NB4 (cell line): ENCODE measurements at regions not wholly inside any gene's neighbourhood (a gene's known extent, or its start where the extent isn't known, plus 50 kb on each side); places are given as distances from the start of the nearest gene placed in this dataset.

ENCODE experiments used
- DNase-seq: peaks from one replicate; pipeline ENCODE4 v3.0.0; 2010; ENCODE audit warnings: low read depth
- H3K4me3 ChIP-seq: one replicate; pipeline ENCODE4 v1.5.1; 2011; ENCODE audit warnings: mild to moderate bottlenecking, low read depth, low read length, moderate library complexity
- MYC ChIP-seq: IDR thresholded peaks from 2 replicates; pipeline ENCODE4 v1.6.1; 2011; ENCODE audit warnings: low read depth, low read length
- POLR2A ChIP-seq: IDR thresholded peaks from 2 replicates; pipeline ENCODE4 v1.6.1; 2011; ENCODE audit warnings: mild to moderate bottlenecking; ENCODE audit not compliant: insufficient read length; ENCODE audit errors: extremely low read depth
- TF ChIP-seq, protein P1 (sequence below): IDR thresholded peaks from 2 replicates; pipeline ENCODE4 v1.6.1; 2011; ENCODE audit warnings: low read depth, low read length
- TF ChIP-seq, protein P2 (sequence below): IDR thresholded peaks from one replicate; pipeline ENCODE4 v1.5.1; 2012; ENCODE audit warnings: low read depth, low read length

DNA sequence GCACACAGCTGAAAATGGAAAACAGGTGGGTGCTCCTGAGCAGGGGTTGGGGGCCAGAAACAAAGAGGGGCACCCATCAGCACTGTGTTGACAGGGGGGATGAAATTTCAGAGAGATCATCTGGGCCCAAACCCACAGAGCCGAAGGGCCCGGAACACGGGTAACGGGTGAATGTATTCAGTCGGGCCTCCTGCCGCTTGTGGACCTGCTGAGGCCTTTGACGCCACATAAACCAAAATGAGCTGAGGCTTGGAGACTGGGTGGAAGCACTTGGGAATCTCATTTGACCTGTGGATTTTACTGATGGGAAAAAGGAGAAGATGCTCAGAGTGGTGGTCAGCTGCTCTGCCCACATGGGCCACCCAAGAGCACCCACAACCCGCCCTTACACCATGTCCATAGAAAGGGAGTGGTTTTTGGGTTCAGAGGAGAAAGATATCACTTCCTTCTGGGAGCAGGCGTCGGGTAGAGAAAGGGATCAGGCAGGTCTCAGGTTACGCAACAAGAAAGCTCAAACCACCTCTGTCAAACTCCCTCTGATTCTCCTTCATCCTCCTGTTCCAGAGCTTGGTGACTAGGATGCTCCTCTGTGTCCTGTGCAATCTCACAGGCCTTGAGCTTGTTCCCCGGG is 106.8 kb upstream of the BCL2L14 start:
- TF ChIP-seq MYC: no peak
- no peak for TF ChIP-seq POLR2A
- TF ChIP-seq, protein P1, sequence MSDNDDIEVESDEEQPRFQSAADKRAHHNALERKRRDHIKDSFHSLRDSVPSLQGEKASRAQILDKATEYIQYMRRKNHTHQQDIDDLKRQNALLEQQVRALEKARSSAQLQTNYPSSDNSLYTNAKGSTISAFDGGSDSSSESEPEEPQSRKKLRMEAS: no peak
- TF ChIP-seq, protein P2, sequence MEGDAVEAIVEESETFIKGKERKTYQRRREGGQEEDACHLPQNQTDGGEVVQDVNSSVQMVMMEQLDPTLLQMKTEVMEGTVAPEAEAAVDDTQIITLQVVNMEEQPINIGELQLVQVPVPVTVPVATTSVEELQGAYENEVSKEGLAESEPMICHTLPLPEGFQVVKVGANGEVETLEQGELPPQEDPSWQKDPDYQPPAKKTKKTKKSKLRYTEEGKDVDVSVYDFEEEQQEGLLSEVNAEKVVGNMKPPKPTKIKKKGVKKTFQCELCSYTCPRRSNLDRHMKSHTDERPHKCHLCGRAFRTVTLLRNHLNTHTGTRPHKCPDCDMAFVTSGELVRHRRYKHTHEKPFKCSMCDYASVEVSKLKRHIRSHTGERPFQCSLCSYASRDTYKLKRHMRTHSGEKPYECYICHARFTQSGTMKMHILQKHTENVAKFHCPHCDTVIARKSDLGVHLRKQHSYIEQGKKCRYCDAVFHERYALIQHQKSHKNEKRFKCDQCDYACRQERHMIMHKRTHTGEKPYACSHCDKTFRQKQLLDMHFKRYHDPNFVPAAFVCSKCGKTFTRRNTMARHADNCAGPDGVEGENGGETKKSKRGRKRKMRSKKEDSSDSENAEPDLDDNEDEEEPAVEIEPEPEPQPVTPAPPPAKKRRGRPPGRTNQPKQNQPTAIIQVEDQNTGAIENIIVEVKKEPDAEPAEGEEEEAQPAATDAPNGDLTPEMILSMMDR: no peak
- no peak for DNase-seq
- H3K4me3 ChIP-seq: no peak overlapping the region

DNA sequence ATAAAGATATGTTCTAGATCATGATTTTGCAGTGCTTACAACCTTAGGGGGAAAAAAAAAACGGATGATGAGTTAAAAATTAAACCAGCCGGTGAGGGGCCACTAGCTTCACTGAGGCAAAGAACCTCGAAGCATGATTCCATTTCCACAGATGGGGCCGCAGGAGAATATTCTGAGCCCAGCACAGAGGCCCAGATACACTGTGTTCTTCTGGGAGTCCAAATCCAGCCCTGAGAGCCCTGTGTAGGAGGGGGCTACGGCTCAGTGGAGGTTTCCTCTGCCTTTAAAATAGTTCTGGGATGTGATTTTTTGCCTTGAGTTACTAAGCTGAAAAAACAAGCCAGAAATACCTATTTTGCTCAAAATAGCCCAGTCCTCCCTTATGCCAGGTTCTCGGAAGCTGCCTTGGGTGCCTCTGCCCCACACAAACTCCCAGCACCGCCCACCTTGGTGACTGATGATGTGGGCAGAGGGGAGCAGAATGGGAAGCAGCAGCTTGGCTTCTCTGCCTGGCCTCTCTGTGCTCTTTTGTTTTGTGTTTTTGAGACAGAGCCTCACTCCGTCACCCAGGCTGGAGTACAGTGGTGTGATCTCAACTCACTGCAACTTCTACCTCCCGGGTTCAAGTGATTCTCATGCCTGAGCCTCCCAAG is 105.4 kb upstream of the BCL2L14 start:
- TF ChIP-seq, protein P1: no peak
- H3K4me3 ChIP-seq: no peak overlapping the region
- no peak for DNase-seq

DNA sequence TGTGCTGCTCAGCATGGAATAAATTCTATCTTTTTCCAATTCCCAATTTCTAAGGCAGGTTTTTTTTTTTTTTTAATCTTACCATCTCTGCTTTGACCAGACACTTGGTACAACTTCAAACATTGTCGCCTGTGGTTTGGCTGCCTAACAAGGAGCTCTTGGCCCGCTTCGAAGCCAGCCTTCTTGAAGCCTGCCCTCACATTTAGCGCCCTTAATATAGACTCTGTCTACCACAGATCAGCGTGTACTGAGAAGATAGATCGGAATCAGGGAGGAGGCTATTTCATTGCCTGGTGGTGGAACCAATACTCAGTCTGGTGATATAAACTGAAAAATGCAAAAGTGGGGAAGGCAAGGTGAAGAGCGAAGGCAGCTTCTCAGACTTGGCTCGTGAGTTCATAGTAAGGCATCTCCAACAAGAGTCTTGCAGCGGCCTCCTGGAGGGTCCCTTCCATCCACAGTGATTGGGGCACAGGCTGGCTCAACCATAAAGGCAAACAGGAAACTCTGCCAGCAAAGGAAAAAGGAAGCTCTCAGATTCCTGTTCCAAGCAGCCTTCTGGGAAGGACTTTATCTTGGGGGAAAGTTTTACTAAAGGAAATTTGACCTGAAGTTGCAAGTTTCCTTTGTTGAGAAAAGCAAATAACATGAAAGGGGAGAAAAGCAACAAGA is 103.2 kb upstream of the BCL2L14 start:
- TF ChIP-seq POLR2A: no peak
- TF ChIP-seq, protein P1: no peak
- TF ChIP-seq, protein P2: no peak
- TF ChIP-seq MYC: no peak

DNA sequence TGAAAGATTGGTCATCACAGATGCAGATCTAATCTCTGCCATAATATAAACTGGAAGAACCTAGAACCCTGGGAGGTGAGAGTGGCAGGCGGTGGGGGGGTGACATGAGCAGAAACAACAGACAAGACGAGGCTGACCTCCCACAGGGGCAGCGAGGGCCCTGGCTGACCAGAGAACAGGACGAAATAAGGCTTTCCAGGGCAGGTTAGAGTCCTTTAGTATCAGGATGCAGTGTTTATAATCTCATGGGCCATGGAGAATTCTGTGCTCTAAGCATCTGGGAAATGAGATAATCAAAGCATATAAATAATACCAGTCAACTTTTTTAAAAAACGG is 102.7 kb upstream of the BCL2L14 start:
- TF ChIP-seq MYC: no peak
- TF ChIP-seq, protein P1: no peak
- no peak for TF ChIP-seq POLR2A
- TF ChIP-seq, protein P2: no peak
- no peak overlapping the region for H3K4me3 ChIP-seq
- DNase-seq: no peak

More for the DNA sequence above, 103.2 kb upstream of the BCL2L14 start:
- DNase-seq: no peak
- H3K4me3 ChIP-seq: no peak overlapping the region

DNA sequence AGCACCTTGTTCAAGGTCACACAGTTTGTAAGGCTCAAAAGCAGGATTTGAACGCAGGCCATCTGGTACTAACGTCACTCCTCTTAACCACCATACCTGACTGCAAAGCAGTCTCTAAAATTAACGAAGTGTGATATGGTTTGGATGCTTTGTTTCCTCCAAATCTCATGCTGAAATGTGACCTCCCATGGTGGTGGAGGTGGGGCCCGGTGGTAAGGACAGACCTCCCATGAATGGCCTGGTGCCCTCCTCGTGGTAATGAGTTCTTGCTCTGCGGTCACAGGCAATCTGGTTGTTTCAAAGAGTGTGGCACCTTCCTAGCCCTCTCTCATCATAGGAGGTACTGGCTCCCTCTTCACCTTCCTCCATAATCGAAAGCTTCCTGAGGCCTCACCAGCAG is 102.2 kb upstream of the BCL2L14 start:
- H3K4me3 ChIP-seq: no peak overlapping the region
- TF ChIP-seq, protein P2: no peak
- TF ChIP-seq MYC (no peak), POLR2A (no peak)
- TF ChIP-seq, protein P1: no peak
- DNase-seq: no peak

DNA sequence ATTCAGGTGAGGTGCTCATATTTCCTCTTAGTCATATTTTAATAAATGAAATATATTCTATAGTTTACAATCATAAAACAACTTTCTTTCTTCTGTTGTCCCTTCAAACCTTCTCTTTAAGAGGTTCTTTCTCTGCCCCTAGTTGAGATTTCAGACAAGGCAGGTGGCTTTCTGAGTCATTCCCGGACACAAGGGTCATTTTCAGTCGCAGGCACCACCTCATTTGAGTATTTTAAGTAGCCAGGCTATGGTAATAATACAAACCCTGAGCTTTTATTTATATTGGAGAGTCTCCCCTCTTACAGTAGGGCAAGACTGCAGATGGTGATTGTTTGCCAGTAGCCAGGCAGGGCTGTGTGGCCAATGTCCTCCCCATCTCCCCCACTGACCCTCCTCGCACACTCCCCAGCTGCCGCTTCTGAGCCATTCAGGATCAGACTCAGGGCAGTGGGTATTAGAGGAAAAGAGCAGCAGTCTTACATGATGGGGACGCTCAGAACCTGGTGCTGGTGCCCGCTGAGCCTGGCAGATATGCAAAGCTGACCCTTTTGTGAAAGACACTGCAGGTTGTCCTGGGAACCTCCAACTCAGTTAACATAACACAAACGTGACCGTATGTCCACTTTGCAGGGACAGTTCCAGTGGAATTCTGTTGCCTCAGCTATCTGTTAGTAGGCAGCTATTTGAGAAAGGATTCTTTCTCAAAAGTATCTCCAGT is 101.1 kb upstream of the BCL2L14 start:
- TF ChIP-seq, protein P1: no peak
- TF ChIP-seq, protein P2: no peak
- TF ChIP-seq MYC (no peak), POLR2A (no peak)
- DNase-seq: no peak
- H3K4me3 ChIP-seq: no peak overlapping the region
